Hematopoietic multipotent progenitor cell treated with erythropoietin and hydrocortisone succinate and interleukin-3 and kit ligand, for 6 days (in vitro differentiated cells): ENCODE measurements at regions not wholly inside any gene's neighbourhood (a gene's known extent, or its start where the extent isn't known, plus 50 kb on each side); places are given as distances from the start of the nearest gene placed in this dataset.

Experiments used
- DNase-seq: peaks from one replicate; pipeline ENCODE4 v3.0.0-alpha.2; 2015

- DNase-seq, result no peak
Measured at GRCh38 chr13:22468824-22469223, 712.0 kb upstream of the SGCG start.

- no peak for DNase-seq
Measured at GRCh38 chr13:22469452-22469851, 711.3 kb upstream of the SGCG start.

- DNase-seq, result no peak
Measured at GRCh38 chr13:22470075-22470474, 710.7 kb upstream of the SGCG start.

- DNase-seq, result no peak
Measured at GRCh38 chr13:22482496-22483000, 698.2 kb upstream of the SGCG start.

- no peak for DNase-seq
Measured at GRCh38 chr13:22483276-22483675, 697.5 kb upstream of the SGCG start.

GRCh38 chr13:22486490-22486889 lies 694.3 kb upstream of the SGCG start:
- no peak for DNase-seq

GRCh38 chr13:22487932-22488331 lies 692.8 kb upstream of the SGCG start:
- DNase-seq, result no peak

GRCh38 chr13:22489771-22490170 lies 691.0 kb upstream of the SGCG start:
- DNase-seq, result no peak

GRCh38 chr13:22495819-22496218 lies 685.0 kb upstream of the SGCG start:
- DNase-seq, result no peak

- no peak for DNase-seq
Measured at GRCh38 chr13:22496803-22497508, 683.8 kb upstream of the SGCG start.

GRCh38 chr13:22497991-22498780 lies 682.6 kb upstream of the SGCG start:
- no peak for DNase-seq

GRCh38 chr13:22499919-22500318 lies 680.9 kb upstream of the SGCG start:
- DNase-seq, result no peak

- DNase-seq, result no peak
Measured at GRCh38 chr13:22505489-22505888, 675.3 kb upstream of the SGCG start.

GRCh38 chr13:22506096-22506691 lies 674.6 kb upstream of the SGCG start:
- no peak for DNase-seq

GRCh38 chr13:22517544-22517943 lies 663.2 kb upstream of the SGCG start:
- DNase-seq, result no peak

GRCh38 chr13:22536851-22537250 lies 643.9 kb upstream of the SGCG start:
- no peak for DNase-seq

GRCh38 chr13:22538400-22538799 lies 642.4 kb upstream of the SGCG start:
- DNase-seq, result no peak

GRCh38 chr13:22549126-22549525 lies 631.7 kb upstream of the SGCG start:
- no peak for DNase-seq

GRCh38 chr13:22561581-22561980 lies 619.2 kb upstream of the SGCG start:
- DNase-seq, result no peak

- no peak for DNase-seq
Measured at GRCh38 chr13:22562116-22562515, 618.7 kb upstream of the SGCG start.

GRCh38 chr13:22563272-22563671 lies 617.5 kb upstream of the SGCG start:
- DNase-seq, result no peak

- no peak for DNase-seq
Measured at GRCh38 chr13:22569811-22570210, 611.0 kb upstream of the SGCG start.

GRCh38 chr13:22589880-22590279 lies 590.9 kb upstream of the SGCG start:
- DNase-seq, result no peak

GRCh38 chr13:22592515-22592914 lies 588.3 kb upstream of the SGCG start:
- DNase-seq, result no peak
